ENCODE measurements at regions not wholly inside any gene's neighbourhood (a gene's known extent, or its start where the extent isn't known, plus 50 kb on each side); places are given as distances from the start of the nearest gene placed in this dataset.
A peak's percentile ranks its signal among the peaks of the same experiment; 100 is the strongest.

- peak; percentile 17 for TF ChIP-seq CTCF (IDR thresholded peaks at IDR 0.05; ENCODE audit: insufficient read depth, low read depth, low read length, missing control alignments)
- peak; percentile 2 for DNase-seq (ENCODE audit: low read depth)
- no peak overlapping the region for H3K4me3 ChIP-seq (ENCODE audit: low read length)
Measured at GRCh38 chr1:164092603-164093353, 466.2 kb upstream of the PBX1 start.

- TF ChIP-seq CTCF (IDR thresholded peaks at IDR 0.05; ENCODE audit: insufficient read depth, low read depth, low read length, missing control alignments): no peak
- DNase-seq (ENCODE audit: low read depth): no peak
- H3K4me3 ChIP-seq (ENCODE audit: low read length): no peak overlapping the region
Measured at GRCh38 chr1:164093543-164093942, 465.4 kb upstream of the PBX1 start.

GRCh38 chr1:164101802-164102201 lies 457.2 kb upstream of the PBX1 start:
- H3K4me3 ChIP-seq (ENCODE audit: low read length): no peak overlapping the region
- TF ChIP-seq CTCF (IDR thresholded peaks at IDR 0.05; ENCODE audit: insufficient read depth, low read depth, low read length, missing control alignments): no peak
- no peak for DNase-seq (ENCODE audit: low read depth)

- H3K4me3 ChIP-seq (ENCODE audit: low read length): no peak overlapping the region
- TF ChIP-seq CTCF (IDR thresholded peaks at IDR 0.05; ENCODE audit: insufficient read depth, low read depth, low read length, missing control alignments): no peak
- DNase-seq (ENCODE audit: low read depth): no peak
Measured at GRCh38 chr1:164131949-164132348, 427.0 kb upstream of the PBX1 start.

GRCh38 chr1:164137273-164137925 lies 421.6 kb upstream of the PBX1 start:
- DNase-seq (ENCODE audit: low read depth): no peak
- H3K4me3 ChIP-seq (ENCODE audit: low read length): no peak overlapping the region
- no peak for TF ChIP-seq CTCF (IDR thresholded peaks at IDR 0.05; ENCODE audit: insufficient read depth, low read depth, low read length, missing control alignments)

GRCh38 chr1:164141797-164142196 lies 417.2 kb upstream of the PBX1 start:
- no peak for TF ChIP-seq CTCF (IDR thresholded peaks at IDR 0.05; ENCODE audit: insufficient read depth, low read depth, low read length, missing control alignments)
- no peak overlapping the region for H3K4me3 ChIP-seq (ENCODE audit: low read length)
- DNase-seq (ENCODE audit: low read depth): no peak

Measured in epithelial cell of esophagus (primary cell).